ENCODE measurements at regions not wholly inside any gene's neighbourhood (a gene's known extent, or its start where the extent isn't known, plus 50 kb on each side); places are given as distances from the start of the nearest gene placed in this dataset.

DNA sequence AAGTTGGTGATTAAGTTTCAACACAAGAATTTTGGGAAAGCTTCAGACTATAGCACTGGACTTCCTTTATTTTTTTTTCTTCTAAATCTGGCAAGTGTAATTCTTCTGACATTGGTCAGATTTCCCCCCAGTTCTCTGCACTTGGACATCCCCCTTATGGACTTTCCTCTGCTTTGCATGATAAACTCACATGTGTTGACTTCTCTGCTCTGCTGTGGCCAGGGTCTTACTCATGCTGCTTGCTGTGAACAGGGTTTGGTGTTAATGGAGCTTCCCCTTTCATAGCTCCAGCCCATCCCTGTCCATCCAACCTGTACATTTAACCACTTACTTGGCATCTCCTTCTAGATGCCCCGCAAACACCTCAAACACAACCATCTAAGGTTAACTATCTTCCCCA, 70.5 kb upstream of the SPATA13 start:
- TF ChIP-seq, protein P1, sequence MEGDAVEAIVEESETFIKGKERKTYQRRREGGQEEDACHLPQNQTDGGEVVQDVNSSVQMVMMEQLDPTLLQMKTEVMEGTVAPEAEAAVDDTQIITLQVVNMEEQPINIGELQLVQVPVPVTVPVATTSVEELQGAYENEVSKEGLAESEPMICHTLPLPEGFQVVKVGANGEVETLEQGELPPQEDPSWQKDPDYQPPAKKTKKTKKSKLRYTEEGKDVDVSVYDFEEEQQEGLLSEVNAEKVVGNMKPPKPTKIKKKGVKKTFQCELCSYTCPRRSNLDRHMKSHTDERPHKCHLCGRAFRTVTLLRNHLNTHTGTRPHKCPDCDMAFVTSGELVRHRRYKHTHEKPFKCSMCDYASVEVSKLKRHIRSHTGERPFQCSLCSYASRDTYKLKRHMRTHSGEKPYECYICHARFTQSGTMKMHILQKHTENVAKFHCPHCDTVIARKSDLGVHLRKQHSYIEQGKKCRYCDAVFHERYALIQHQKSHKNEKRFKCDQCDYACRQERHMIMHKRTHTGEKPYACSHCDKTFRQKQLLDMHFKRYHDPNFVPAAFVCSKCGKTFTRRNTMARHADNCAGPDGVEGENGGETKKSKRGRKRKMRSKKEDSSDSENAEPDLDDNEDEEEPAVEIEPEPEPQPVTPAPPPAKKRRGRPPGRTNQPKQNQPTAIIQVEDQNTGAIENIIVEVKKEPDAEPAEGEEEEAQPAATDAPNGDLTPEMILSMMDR (IDR thresholded peaks at IDR 0.05; ENCODE audit: poor library complexity): no peak
- TF ChIP-seq EZH2phosphoT487 (IDR thresholded peaks at IDR 0.05; ENCODE audit: low read depth, severe bottlenecking, unreplicated experiment) (no peak), EZH2 (IDR thresholded peaks at IDR 0.05; ENCODE audit: borderline replicate concordance) (no peak)

All from hepatocyte (in vitro differentiated cells).